Gastroesophageal sphincter (tissue), 3 donors: ENCODE measurements at regions not wholly inside any gene's neighbourhood (a gene's known extent, or its start where the extent isn't known, plus 50 kb on each side); places are given as distances from the start of the nearest gene placed in this dataset.

Experiments
- POLR2A ChIP-seq, 2 donors: fragments of 450-650 bp; IDR thresholded peaks; one replicate each; pipeline ENCODE4 v1.6.1; 2017; ENCODE audit warnings: antibody characterized with exemption in 2 of 2, mild to moderate bottlenecking in 2 of 2, moderate library complexity in 1 of 2
- TF ChIP-seq, protein P1 (sequence below), 4 experiments: fragments of 200-600 bp in 2 of 4; fragments of 450-650 bp in 2 of 4; sonication (generic) in 1 of 4; IDR thresholded peaks; one replicate each; pipeline ENCODE4 v1.5.1; 2017 to 2019; ENCODE audit warnings: antibody characterized with exemption in 4 of 4, mild to moderate bottlenecking in 2 of 4, moderate library complexity in 2 of 4

DNA sequence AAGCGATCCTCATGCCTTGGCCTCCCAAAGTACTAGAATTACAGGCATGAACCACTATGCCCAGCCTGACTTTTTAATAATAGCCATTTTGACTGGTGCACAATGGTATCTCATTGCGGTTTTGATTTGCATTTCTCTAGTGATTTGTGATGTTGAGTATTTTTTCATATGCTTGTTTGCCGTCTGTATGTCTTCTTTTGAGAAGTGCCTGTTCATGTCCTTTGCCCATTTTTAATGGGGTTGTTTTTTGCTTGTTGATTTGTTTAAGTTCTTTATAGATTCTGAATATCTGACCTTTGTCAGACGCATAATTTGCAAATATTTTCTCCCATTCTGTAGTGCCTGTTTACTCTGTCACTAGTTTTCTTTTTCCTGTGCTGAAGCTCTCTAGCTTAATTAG lies 219.2 kb upstream of the CTBP2 start:
- TF ChIP-seq POLR2A (IDR thresholded peaks at IDR 0.05): no peak
- TF ChIP-seq, protein P1, sequence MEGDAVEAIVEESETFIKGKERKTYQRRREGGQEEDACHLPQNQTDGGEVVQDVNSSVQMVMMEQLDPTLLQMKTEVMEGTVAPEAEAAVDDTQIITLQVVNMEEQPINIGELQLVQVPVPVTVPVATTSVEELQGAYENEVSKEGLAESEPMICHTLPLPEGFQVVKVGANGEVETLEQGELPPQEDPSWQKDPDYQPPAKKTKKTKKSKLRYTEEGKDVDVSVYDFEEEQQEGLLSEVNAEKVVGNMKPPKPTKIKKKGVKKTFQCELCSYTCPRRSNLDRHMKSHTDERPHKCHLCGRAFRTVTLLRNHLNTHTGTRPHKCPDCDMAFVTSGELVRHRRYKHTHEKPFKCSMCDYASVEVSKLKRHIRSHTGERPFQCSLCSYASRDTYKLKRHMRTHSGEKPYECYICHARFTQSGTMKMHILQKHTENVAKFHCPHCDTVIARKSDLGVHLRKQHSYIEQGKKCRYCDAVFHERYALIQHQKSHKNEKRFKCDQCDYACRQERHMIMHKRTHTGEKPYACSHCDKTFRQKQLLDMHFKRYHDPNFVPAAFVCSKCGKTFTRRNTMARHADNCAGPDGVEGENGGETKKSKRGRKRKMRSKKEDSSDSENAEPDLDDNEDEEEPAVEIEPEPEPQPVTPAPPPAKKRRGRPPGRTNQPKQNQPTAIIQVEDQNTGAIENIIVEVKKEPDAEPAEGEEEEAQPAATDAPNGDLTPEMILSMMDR (IDR thresholded peaks at IDR 0.05): no peak
